GM12878 (cell line): ENCODE measurements at regions not wholly inside any gene's neighbourhood (a gene's known extent, or its start where the extent isn't known, plus 50 kb on each side); places are given as distances from the start of the nearest gene placed in this dataset.

ENCODE experiments used
- ATAC-seq: fragments of 200-7000 bp; cut with Tn5 transposase; 3 replicates; pipeline ENCODE4 v1.9.1; 2020; ENCODE audit warnings: mild to moderate bottlenecking, moderate library complexity
- BruUV-seq: library from RNA; stranded (reverse); fragments of 400-500 nt; replicated peaks from 2 replicates; lab custom pipeline; 2021; lab: Mats Ljungman, UMichigan
- CTCF ChIA-PET: fragments of 300-600 bp; sonication (Branson Sonifier 250); formaldehyde crosslinking; extraction: SDS; loops from one replicate; lab custom pipeline; 2021; ENCODE audit warnings: inconsistent platforms; lab: Yijun Ruan, JAX
- POLR2A ChIA-PET: fragments of 350-600 bp; formaldehyde crosslinking; extraction: SDS; loops from one replicate; lab custom pipeline; 2021; ENCODE audit warnings: inconsistent platforms; lab: Charles Lee
- RAD21 ChIA-PET: fragments of 300-600 bp; sonication (Branson Sonifier 250); formaldehyde crosslinking; loops from one replicate; lab custom pipeline; 2023; ENCODE audit warnings: antibody characterized with exemption; ENCODE audit not compliant: unreplicated experiment; lab: Charles Lee
- SMC1A ChIA-PET: fragments of 300-600 bp; sonication (Branson Sonifier 250); formaldehyde crosslinking; loops from one replicate; lab custom pipeline; 2023; ENCODE audit not compliant: unreplicated experiment, uncharacterized antibody; lab: Charles Lee
- DNase-seq: peaks from one replicate; pipeline ENCODE4 v3.0.0-alpha.2; 2011; ENCODE audit warnings: low read depth, low spot score
- FAIRE-seq: peaks from 3 replicates; lab custom pipeline; 2011; peaks lifted over from hg19 to GRCh38; lab: Jason Lieb, UNC
- H2AFZ ChIP-seq: 2 replicates; pipeline ENCODE4 v1.6.0; 2011; ENCODE audit warnings: low read depth, low read length, control low read depth; ENCODE audit not compliant: control insufficient read depth
- H3K27ac ChIP-seq: 2 replicates; pipeline ENCODE4 v1.5.1; 2011; ENCODE audit warnings: control low read depth; ENCODE audit not compliant: control insufficient read depth, insufficient read depth
- H3K27me3 ChIP-seq, 2 experiments: replicated peaks in 1 of 2; 2 replicates each; pipeline versions ENCODE4 v1.6.0 to v1.6.1; 2011; ENCODE audit warnings: low read length in 1 of 2; ENCODE audit not compliant: control insufficient read depth in 2 of 2, insufficient read depth in 2 of 2
- H3K36me3 ChIP-seq, 2 experiments: 2 replicates each; pipeline ENCODE4 v1.5.1; 2011; ENCODE audit warnings: low read length in 1 of 2; ENCODE audit not compliant: control insufficient read depth in 2 of 2, insufficient read depth in 2 of 2
- H3K4me1 ChIP-seq: 2 replicates; pipeline ENCODE4 v1.6.1; 2011; ENCODE audit warnings: mild to moderate bottlenecking, low read length, moderate library complexity, mixed read lengths; ENCODE audit not compliant: control insufficient read depth, insufficient read depth
- H3K4me2 ChIP-seq: 2 replicates; pipeline ENCODE4 v1.6.0; 2011; ENCODE audit warnings: control low read depth; ENCODE audit not compliant: control insufficient read depth, insufficient read depth
- H3K4me3 ChIP-seq: fragments of 200-600 bp; sonication (generic); 2 replicates; pipeline ENCODE4 v1.5.1; 2016
- H3K79me2 ChIP-seq: 2 replicates; pipeline ENCODE4 v1.6.0; 2011; ENCODE audit warnings: low read length; ENCODE audit not compliant: control insufficient read depth, insufficient read depth
- H3K9ac ChIP-seq: 2 replicates; pipeline ENCODE4 v1.8.0; 2011; ENCODE audit warnings: low read length, control low read depth, mixed read lengths; ENCODE audit not compliant: control insufficient read depth, insufficient read depth
- H3K9me3 ChIP-seq: replicated peaks from 3 replicates; pipeline ENCODE4 v1.5.1; 2011; ENCODE audit warnings: mild to moderate bottlenecking, low read length; ENCODE audit not compliant: control insufficient read depth, insufficient read depth
- H4K20me1 ChIP-seq: 2 replicates; pipeline ENCODE4 v1.6.0; 2011; ENCODE audit not compliant: control insufficient read depth, insufficient read depth
- BRCA1 ChIP-seq: IDR thresholded peaks from 2 replicates; pipeline ENCODE4 v1.6.1; 2011; ENCODE audit warnings: low read depth, low read length, improper control_type of control experiment
- CBFB ChIP-seq: IDR thresholded peaks from 2 replicates; pipeline ENCODE4 v1.6.1; 2016; ENCODE audit warnings: antibody characterized with exemption, low read depth
- CHD4 ChIP-seq: fragments of 200-600 bp; sonication (generic); IDR thresholded peaks from 2 replicates; pipeline ENCODE4 v1.6.1; 2016; ENCODE audit warnings: mild to moderate bottlenecking
- IKZF1 ChIP-seq: fragments of 450-650 bp; conservative IDR thresholded peaks from 2 replicates; pipeline ENCODE4 v1.6.1; 2017; ENCODE audit warnings: antibody characterized with exemption, mild to moderate bottlenecking
- IRF4 ChIP-seq: IDR thresholded peaks from 2 replicates; pipeline ENCODE4 v1.6.1; 2011; ENCODE audit warnings: low read depth, low read length
- KAT2A ChIP-seq: conservative IDR thresholded peaks from 2 replicates; pipeline ENCODE4 v1.6.1; 2011; ENCODE audit warnings: low read depth, low read length; ENCODE audit not compliant: control insufficient read depth
- SREBF2 ChIP-seq: IDR thresholded peaks from 2 replicates; pipeline ENCODE4 v1.6.1; 2012; ENCODE audit warnings: mild to moderate bottlenecking, low read length
- WGBS: methylation state at CpG from one replicate; pipeline ENCODE4 v1.1.6; 2016; ENCODE audit warnings: low lambda C conversion rate; ENCODE audit not compliant: insufficient replicate concordance, insufficient coverage; ENCODE audit errors: missing lambda C conversion rate; 5-methylcytosine and 5-hydroxymethylcytosine counted together
- in situ Hi-C: fragments of 300-500 bp; cut with MboI; formaldehyde crosslinking; loops from 9 replicates; pipeline ENCODE4 v1.14.3; 2018; ENCODE audit warnings: mixed read lengths
- intact Hi-C: fragments of 100-400 bp; cut with micrococcal nuclease; formaldehyde crosslinking; loops from one replicate; pipeline ENCODE4 v1.14.2; 2022; ENCODE audit not compliant: unreplicated experiment
- TF ChIP-seq, protein P1 (sequence below): IDR thresholded peaks from 2 replicates; pipeline ENCODE4 v1.6.1; 2011; ENCODE audit warnings: borderline replicate concordance, low read depth, mild to moderate bottlenecking, moderate library complexity, mixed read lengths, low read length; ENCODE audit not compliant: insufficient read depth; ENCODE audit errors: extremely low read length
- TF ChIP-seq, protein P2 (sequence below): fragments of 450-650 bp; formaldehyde crosslinking; IDR thresholded peaks from 2 replicates; pipeline ENCODE4 v1.5.0; 2022; ENCODE audit warnings: mild to moderate bottlenecking, missing genetic modification characterization
- TF ChIP-seq, protein P3 (sequence below), 3 experiments: IDR thresholded peaks in 2 of 3; conservative IDR thresholded peaks in 1 of 3; 2 replicates each; pipeline ENCODE4 v1.5.1; 2011; ENCODE audit warnings: low read depth in 3 of 3, low read length in 3 of 3, mild to moderate bottlenecking in 3 of 3, control low read depth in 2 of 3, moderate library complexity in 2 of 3, inconsistent platforms in 1 of 3, mixed read lengths in 1 of 3; ENCODE audit not compliant: control insufficient read depth in 2 of 3, insufficient read depth in 1 of 3; ENCODE audit errors: extremely low read depth in 1 of 3
- TF ChIP-seq, protein P4 (sequence below): fragments of 450-650 bp; IDR thresholded peaks from 2 replicates; pipeline ENCODE4 v1.6.1; 2016; ENCODE audit warnings: mild to moderate bottlenecking
- TF ChIP-seq, protein P5 (sequence below): fragments of 450-650 bp; IDR thresholded peaks from 2 replicates; pipeline ENCODE4 v1.6.1; 2017; ENCODE audit warnings: mild to moderate bottlenecking
- TF ChIP-seq, protein P6 (sequence below): IDR thresholded peaks from 2 replicates; pipeline ENCODE4 v1.6.1; 2012; ENCODE audit warnings: low read depth, low read length, improper control_type of control experiment

DNA sequence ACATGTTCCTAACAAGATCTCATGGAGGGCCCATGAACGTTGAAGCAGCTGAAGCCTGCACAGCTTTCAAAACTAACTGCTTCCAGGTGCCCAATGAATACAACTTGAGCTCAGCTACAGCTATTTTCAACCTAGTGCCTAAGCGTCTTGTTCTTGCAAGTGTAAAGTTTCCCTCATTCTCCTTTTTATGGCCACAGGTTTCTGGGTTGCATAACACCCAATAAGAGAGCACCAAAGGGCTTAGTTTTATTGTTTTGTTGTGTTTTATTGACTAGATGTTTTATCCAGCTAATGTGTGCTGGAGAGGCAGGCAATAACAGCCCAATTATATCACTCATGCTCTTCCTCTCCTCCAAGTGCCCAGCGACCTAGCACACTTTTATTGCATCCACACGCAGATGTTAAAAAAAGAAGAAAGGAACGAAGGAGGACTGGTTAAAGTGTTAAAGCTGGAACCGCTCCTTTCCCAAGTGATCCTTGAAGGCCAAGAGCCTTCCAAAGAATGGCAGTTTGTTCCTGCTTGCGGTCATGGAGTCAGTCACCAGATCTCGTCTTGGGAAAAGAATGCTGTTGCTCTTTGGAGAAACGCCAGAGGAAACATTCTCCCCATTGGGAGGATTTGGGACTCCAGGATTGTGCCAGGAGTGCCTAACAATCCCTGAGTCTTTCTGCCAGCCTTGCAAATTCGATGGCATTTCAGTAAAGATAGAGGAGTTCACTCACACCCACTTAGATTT, 156.9 kb downstream of the MEX3B start:
- 0 out of 4 replicates have a peak, but pooled peaks cover 0 to 2% of the 10 kb centered on the region in 2 experiments for H3K27me3 ChIP-seq
- H3K9me3 ChIP-seq: no peaks in the 10 kb centered on the region
- H3K36me3 ChIP-seq: no peaks in the 10 kb centered on the region
- H4K20me1 ChIP-seq: no peaks in the 10 kb centered on the region
- ChIA-PET POLR2A (no interaction called here), SMC1A (no interaction called here), RAD21 (no interaction called here), CTCF (no interaction called here)
- DNase-seq: no peak
- in situ Hi-C loops: no loop called here
- ATAC-seq: no peak
- no TSS peak for BruUV-seq
- intact Hi-C loops: no loop called here
- no peak for FAIRE-seq
- H2AFZ ChIP-seq: no peak overlapping the region
- no peak overlapping the region for H3K27ac ChIP-seq
- 19% methylated on average over 10 of the region's 10 CpGs for WGBS
- no peaks in the 10 kb centered on the region for H3K79me2 ChIP-seq
- H3K9ac ChIP-seq: no peak overlapping the region
- H3K4me1 ChIP-seq: no peaks in the 10 kb centered on the region
- no peak overlapping the region for H3K4me3 ChIP-seq
- no peak overlapping the region for H3K4me2 ChIP-seq
- TF ChIP-seq IRF4 (no peak), IKZF1 (no peak), CHD4 (no peak), BRCA1 (no peak), SREBF2 (no peak), CBFB (no peak), KAT2A (no peak)
- TF ChIP-seq, protein P1, sequence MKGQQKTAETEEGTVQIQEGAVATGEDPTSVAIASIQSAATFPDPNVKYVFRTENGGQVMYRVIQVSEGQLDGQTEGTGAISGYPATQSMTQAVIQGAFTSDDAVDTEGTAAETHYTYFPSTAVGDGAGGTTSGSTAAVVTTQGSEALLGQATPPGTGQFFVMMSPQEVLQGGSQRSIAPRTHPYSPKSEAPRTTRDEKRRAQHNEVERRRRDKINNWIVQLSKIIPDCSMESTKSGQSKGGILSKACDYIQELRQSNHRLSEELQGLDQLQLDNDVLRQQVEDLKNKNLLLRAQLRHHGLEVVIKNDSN: no peak
- TF ChIP-seq, protein P2, sequence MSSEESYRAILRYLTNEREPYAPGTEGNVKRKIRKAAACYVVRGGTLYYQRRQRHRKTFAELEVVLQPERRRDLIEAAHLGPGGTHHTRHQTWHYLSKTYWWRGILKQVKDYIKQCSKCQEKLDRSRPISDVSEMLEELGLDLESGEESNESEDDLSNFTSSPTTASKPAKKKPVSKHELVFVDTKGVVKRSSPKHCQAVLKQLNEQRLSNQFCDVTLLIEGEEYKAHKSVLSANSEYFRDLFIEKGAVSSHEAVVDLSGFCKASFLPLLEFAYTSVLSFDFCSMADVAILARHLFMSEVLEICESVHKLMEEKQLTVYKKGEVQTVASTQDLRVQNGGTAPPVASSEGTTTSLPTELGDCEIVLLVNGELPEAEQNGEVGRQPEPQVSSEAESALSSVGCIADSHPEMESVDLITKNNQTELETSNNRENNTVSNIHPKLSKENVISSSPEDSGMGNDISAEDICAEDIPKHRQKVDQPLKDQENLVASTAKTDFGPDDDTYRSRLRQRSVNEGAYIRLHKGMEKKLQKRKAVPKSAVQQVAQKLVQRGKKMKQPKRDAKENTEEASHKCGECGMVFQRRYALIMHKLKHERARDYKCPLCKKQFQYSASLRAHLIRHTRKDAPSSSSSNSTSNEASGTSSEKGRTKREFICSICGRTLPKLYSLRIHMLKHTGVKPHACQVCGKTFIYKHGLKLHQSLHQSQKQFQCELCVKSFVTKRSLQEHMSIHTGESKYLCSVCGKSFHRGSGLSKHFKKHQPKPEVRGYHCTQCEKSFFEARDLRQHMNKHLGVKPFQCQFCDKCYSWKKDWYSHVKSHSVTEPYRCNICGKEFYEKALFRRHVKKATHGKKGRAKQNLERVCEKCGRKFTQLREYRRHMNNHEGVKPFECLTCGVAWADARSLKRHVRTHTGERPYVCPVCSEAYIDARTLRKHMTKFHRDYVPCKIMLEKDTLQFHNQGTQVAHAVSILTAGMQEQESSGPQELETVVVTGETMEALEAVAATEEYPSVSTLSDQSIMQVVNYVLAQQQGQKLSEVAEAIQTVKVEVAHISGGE: no peak
- TF ChIP-seq, protein P3, sequence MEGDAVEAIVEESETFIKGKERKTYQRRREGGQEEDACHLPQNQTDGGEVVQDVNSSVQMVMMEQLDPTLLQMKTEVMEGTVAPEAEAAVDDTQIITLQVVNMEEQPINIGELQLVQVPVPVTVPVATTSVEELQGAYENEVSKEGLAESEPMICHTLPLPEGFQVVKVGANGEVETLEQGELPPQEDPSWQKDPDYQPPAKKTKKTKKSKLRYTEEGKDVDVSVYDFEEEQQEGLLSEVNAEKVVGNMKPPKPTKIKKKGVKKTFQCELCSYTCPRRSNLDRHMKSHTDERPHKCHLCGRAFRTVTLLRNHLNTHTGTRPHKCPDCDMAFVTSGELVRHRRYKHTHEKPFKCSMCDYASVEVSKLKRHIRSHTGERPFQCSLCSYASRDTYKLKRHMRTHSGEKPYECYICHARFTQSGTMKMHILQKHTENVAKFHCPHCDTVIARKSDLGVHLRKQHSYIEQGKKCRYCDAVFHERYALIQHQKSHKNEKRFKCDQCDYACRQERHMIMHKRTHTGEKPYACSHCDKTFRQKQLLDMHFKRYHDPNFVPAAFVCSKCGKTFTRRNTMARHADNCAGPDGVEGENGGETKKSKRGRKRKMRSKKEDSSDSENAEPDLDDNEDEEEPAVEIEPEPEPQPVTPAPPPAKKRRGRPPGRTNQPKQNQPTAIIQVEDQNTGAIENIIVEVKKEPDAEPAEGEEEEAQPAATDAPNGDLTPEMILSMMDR (IDR thresholded peaks at IDR 0.05 in 2 of 3, conservative IDR thresholded peaks at IDR 0.05 in 1 of 3; ENCODE audit: control insufficient read depth in 2 of 3, extremely low read depth in 1 of 3, insufficient read depth in 1 of 3, low read depth in 3 of 3, low read length in 3 of 3): no peak
- TF ChIP-seq, protein P4, sequence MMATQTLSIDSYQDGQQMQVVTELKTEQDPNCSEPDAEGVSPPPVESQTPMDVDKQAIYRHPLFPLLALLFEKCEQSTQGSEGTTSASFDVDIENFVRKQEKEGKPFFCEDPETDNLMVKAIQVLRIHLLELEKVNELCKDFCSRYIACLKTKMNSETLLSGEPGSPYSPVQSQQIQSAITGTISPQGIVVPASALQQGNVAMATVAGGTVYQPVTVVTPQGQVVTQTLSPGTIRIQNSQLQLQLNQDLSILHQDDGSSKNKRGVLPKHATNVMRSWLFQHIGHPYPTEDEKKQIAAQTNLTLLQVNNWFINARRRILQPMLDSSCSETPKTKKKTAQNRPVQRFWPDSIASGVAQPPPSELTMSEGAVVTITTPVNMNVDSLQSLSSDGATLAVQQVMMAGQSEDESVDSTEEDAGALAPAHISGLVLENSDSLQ: no peak
- TF ChIP-seq, protein P5, sequence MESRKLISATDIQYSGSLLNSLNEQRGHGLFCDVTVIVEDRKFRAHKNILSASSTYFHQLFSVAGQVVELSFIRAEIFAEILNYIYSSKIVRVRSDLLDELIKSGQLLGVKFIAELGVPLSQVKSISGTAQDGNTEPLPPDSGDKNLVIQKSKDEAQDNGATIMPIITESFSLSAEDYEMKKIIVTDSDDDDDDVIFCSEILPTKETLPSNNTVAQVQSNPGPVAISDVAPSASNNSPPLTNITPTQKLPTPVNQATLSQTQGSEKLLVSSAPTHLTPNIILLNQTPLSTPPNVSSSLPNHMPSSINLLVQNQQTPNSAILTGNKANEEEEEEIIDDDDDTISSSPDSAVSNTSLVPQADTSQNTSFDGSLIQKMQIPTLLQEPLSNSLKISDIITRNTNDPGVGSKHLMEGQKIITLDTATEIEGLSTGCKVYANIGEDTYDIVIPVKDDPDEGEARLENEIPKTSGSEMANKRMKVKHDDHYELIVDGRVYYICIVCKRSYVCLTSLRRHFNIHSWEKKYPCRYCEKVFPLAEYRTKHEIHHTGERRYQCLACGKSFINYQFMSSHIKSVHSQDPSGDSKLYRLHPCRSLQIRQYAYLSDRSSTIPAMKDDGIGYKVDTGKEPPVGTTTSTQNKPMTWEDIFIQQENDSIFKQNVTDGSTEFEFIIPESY: no peak
- TF ChIP-seq, protein P6, sequence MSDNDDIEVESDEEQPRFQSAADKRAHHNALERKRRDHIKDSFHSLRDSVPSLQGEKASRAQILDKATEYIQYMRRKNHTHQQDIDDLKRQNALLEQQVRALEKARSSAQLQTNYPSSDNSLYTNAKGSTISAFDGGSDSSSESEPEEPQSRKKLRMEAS: no peak
